ENCODE measurements at regions not wholly inside any gene's neighbourhood (a gene's known extent, or its start where the extent isn't known, plus 50 kb on each side); places are given as distances from the start of the nearest gene placed in this dataset.

DNA sequence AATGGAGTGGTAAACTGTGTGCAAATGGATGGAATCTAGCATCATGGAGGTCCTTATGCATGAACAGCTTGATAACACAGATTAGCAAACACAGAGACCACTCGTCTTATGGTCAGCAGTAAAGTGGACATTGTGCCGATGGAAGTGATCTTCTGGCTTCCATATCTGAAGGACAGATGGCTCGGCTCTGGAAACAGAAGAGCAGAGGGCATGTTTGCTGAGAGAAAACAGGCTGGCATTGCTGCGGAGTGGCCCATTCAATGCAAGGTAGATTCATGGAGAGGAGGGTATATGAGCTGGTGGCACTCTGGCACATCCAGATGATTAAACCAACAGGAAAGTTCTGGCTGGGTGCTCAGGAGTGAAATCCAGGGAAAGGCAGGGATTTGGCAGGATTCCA, 513.2 kb downstream of the DIRAS2 start:
- POLR2A ChIA-PET = no interaction called here
- no peaks in the 10 kb centered on the region for H3K4me1 ChIP-seq (ENCODE audit: insufficient read depth, low read length, poor library complexity, severe bottlenecking)
- H3K4me2 ChIP-seq (ENCODE audit: low read length) = no peak overlapping the region
- DNase-seq (ENCODE audit: low spot score) = no peak
- H3K27ac ChIP-seq (ENCODE audit: low read depth, low read length, poor library complexity, severe bottlenecking) = no peak overlapping the region
- no peak overlapping the region for H3K4me3 ChIP-seq (ENCODE audit: low read depth, low read length, poor library complexity, severe bottlenecking)
- H4K20me1 ChIP-seq (ENCODE audit: insufficient read depth, low read length) = no peaks in the 10 kb centered on the region
- BruUV-seq (replicated peaks) = no TSS peak
- H2AFZ ChIP-seq (ENCODE audit: low read length) = no peak overlapping the region
- no peaks in the 10 kb centered on the region for H3K79me2 ChIP-seq (ENCODE audit: insufficient read depth, low read depth, low read length)
- H3K36me3 ChIP-seq (ENCODE audit: insufficient read depth, low read length) = no peaks in the 10 kb centered on the region
- CTCF ChIA-PET (ENCODE audit: unreplicated experiment) = no interaction called here
- no peaks in the 10 kb centered on the region for H3K9me2 ChIP-seq (ENCODE audit: insufficient read depth, low read length)
- TF ChIP-seq, protein P1, sequence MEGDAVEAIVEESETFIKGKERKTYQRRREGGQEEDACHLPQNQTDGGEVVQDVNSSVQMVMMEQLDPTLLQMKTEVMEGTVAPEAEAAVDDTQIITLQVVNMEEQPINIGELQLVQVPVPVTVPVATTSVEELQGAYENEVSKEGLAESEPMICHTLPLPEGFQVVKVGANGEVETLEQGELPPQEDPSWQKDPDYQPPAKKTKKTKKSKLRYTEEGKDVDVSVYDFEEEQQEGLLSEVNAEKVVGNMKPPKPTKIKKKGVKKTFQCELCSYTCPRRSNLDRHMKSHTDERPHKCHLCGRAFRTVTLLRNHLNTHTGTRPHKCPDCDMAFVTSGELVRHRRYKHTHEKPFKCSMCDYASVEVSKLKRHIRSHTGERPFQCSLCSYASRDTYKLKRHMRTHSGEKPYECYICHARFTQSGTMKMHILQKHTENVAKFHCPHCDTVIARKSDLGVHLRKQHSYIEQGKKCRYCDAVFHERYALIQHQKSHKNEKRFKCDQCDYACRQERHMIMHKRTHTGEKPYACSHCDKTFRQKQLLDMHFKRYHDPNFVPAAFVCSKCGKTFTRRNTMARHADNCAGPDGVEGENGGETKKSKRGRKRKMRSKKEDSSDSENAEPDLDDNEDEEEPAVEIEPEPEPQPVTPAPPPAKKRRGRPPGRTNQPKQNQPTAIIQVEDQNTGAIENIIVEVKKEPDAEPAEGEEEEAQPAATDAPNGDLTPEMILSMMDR (conservative IDR thresholded peaks at IDR 0.05; ENCODE audit: low read length) = no peak
- TF ChIP-seq EZH2phosphoT487 (IDR thresholded peaks at IDR 0.05; ENCODE audit: borderline replicate concordance, low read depth, low read length) = no peak
- H3K9me3 ChIP-seq (ENCODE audit: low read length) = no peaks in the 10 kb centered on the region
- intact Hi-C loops (cut with micrococcal nuclease; ENCODE audit: unreplicated experiment) = no loop called here

DNA sequence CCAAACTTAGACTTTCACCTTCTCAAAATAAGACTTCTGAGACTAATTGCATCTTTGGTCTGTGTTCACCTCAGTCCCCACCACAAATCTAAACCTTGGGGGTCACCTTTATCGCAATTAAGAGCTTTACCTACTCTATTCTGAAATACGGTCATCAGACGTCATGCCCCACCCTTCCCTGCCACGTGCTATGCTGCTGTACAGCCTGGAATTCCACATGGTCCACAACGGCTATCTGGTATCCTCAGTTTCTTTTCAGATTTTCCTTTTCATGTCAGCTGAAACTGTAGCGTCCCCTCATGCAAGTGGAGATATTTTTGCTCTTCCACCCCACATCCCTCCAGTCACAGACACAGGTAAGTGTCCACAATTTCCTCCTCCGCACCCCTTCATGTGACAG, 511.1 kb downstream of the DIRAS2 start:
- no TSS peak for BruUV-seq (replicated peaks)

DNA sequence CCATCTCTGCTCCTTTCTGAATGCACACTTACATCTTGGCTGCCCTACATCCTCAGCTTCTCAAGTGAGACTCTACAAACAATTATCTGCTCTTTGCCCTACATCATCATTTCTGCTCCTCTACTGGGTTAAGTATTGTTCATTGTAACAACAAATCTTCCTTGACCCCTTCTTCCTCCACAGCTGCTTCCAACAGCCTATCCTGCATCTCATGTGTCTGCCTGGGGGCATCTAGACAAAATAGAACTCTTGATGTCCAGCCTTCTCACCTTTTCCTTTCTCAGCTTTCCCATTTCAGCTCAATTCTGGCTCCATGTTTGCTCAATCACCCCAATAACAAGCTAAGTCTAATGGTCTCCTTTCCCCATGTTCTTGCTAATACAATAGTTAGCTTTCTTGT, 509.8 kb downstream of the DIRAS2 start:
- CTCF ChIA-PET (ENCODE audit: unreplicated experiment) = no interaction called here
- POLR2A ChIA-PET = interaction anchor here (1.2 kb wide), 1 partner anchor 11 kb away, joined by 4 read pairs; no protein-coding TSS in a partner anchor
- no TSS peak for BruUV-seq (replicated peaks)
- Histone ChIP-seq H4K20me1 (ENCODE audit: insufficient read depth, low read length) (no peaks in the 10 kb centered on the region), H3K36me3 (ENCODE audit: insufficient read depth, low read length) (no peaks in the 10 kb centered on the region), H3K79me2 (ENCODE audit: insufficient read depth, low read depth, low read length) (no peaks in the 10 kb centered on the region), H3K9me2 (ENCODE audit: insufficient read depth, low read length) (no peaks in the 10 kb centered on the region), H3K27ac (ENCODE audit: low read depth, low read length, poor library complexity, severe bottlenecking) (no peak overlapping the region), H3K9me3 (ENCODE audit: low read length) (no peaks in the 10 kb centered on the region), H2AFZ (ENCODE audit: low read length) (no peak overlapping the region), H3K4me3 (ENCODE audit: low read depth, low read length, poor library complexity, severe bottlenecking) (no peak overlapping the region), H3K4me2 (ENCODE audit: low read length) (no peak overlapping the region), H3K4me1 (ENCODE audit: insufficient read depth, low read length, poor library complexity, severe bottlenecking) (no peaks in the 10 kb centered on the region)
- intact Hi-C loops (cut with micrococcal nuclease; ENCODE audit: unreplicated experiment) = no loop called here
- no peak for DNase-seq (ENCODE audit: low spot score)
- TF ChIP-seq EZH2phosphoT487 (IDR thresholded peaks at IDR 0.05; ENCODE audit: borderline replicate concordance, low read depth, low read length) = no peak
- TF ChIP-seq, protein P1 (conservative IDR thresholded peaks at IDR 0.05; ENCODE audit: low read length) = no peak

More for the DNA sequence above, 511.1 kb downstream of the DIRAS2 start:
- no peaks in the 10 kb centered on the region for H3K36me3 ChIP-seq (ENCODE audit: insufficient read depth, low read length)
- intact Hi-C loops (cut with micrococcal nuclease; ENCODE audit: unreplicated experiment) = no loop called here
- H3K27ac ChIP-seq (ENCODE audit: low read depth, low read length, poor library complexity, severe bottlenecking) = no peak overlapping the region
- H2AFZ ChIP-seq (ENCODE audit: low read length) = no peak overlapping the region
- ChIA-PET CTCF (ENCODE audit: unreplicated experiment) (no interaction called here), POLR2A (interaction anchor here (0.9 kb wide), 1 partner anchor 181 kb away, joined by 3 read pairs; no protein-coding TSS in a partner anchor)
- H3K4me2 ChIP-seq (ENCODE audit: low read length) = no peak overlapping the region
- no peaks in the 10 kb centered on the region for H4K20me1 ChIP-seq (ENCODE audit: insufficient read depth, low read length)
- TF ChIP-seq, protein P1 (conservative IDR thresholded peaks at IDR 0.05; ENCODE audit: low read length) = no peak
- TF ChIP-seq EZH2phosphoT487 (IDR thresholded peaks at IDR 0.05; ENCODE audit: borderline replicate concordance, low read depth, low read length) = no peak
- H3K4me1 ChIP-seq (ENCODE audit: insufficient read depth, low read length, poor library complexity, severe bottlenecking) = no peaks in the 10 kb centered on the region
- no peak for DNase-seq (ENCODE audit: low spot score)
- H3K79me2 ChIP-seq (ENCODE audit: insufficient read depth, low read depth, low read length) = no peaks in the 10 kb centered on the region
- no peaks in the 10 kb centered on the region for H3K9me3 ChIP-seq (ENCODE audit: low read length)
- no peak overlapping the region for H3K4me3 ChIP-seq (ENCODE audit: low read depth, low read length, poor library complexity, severe bottlenecking)
- no peaks in the 10 kb centered on the region for H3K9me2 ChIP-seq (ENCODE audit: insufficient read depth, low read length)

Measured in OCI-LY7 (cell line).